ENCODE measurements at regions not wholly inside any gene's neighbourhood (a gene's known extent, or its start where the extent isn't known, plus 50 kb on each side); places are given as distances from the start of the nearest gene placed in this dataset.

- no peaks in the 10 kb centered on the region for H3K4me1 ChIP-seq (ENCODE audit: control insufficient read depth in 1 of 2, insufficient read depth in 2 of 2, low read length in 2 of 2)
- intact Hi-C loops (cut with micrococcal nuclease), result no loop called here
- H3K79me2 ChIP-seq (ENCODE audit: insufficient read depth, low read length), result no peaks in the 10 kb centered on the region
- H3K27ac ChIP-seq (ENCODE audit: low read depth in 1 of 2, low read length in 2 of 2), result no peak overlapping the region
- H3K27me3 Mint-ChIP-seq (ENCODE audit: low read depth in 3 of 3), result peaks cover 0 to 2% (median 0%) of the 10 kb centered on the region in 3 donors
- no peak for DNase-seq
- no peak overlapping the region for H3K4me3 ChIP-seq (replicated peaks in 1 of 3; ENCODE audit: low read depth in 2 of 3, low read length in 3 of 3)
- no peak overlapping the region for H3K9ac ChIP-seq (ENCODE audit: insufficient read depth, low read length, poor library complexity, severe bottlenecking)
- H3K4me3 Mint-ChIP-seq, result no peak overlapping the region
- H3K9me3 ChIP-seq (replicated peaks in 1 of 2; ENCODE audit: control insufficient read depth in 1 of 2, insufficient read depth in 1 of 2, low read length in 2 of 2), result peaks cover 3 to 12% of the 10 kb centered on the region in 2 donors
- TF ChIP-seq CTCF (IDR thresholded peaks at IDR 0.05), result no peak
- H3K9me3 Mint-ChIP-seq, result peaks cover 3 to 8% (median 6%) of the 10 kb centered on the region in 7 donors
- no peak overlapping the region for H2AFZ ChIP-seq (ENCODE audit: insufficient read depth, low read depth, low read length, poor library complexity, severe bottlenecking)
- H3K27me3 ChIP-seq (ENCODE audit: control insufficient read depth in 2 of 2, insufficient read depth in 2 of 2, low read length in 2 of 2), result no peaks in the 10 kb centered on the region
- H3K4me2 ChIP-seq (replicated peaks; ENCODE audit: extremely low read depth, low read length, poor library complexity, severe bottlenecking), result no peak overlapping the region
- H3K36me3 ChIP-seq (replicated peaks in 1 of 2; ENCODE audit: control insufficient read depth in 1 of 2, insufficient read depth in 2 of 2, low read length in 2 of 2), result no peaks in the 10 kb centered on the region
- no peaks in the 10 kb centered on the region for H3K36me3 Mint-ChIP-seq
- no peak overlapping the region for H3K27ac Mint-ChIP-seq
- H3K4me1 Mint-ChIP-seq, result no peaks in the 10 kb centered on the region
- H4K20me1 ChIP-seq (ENCODE audit: insufficient read depth, low read length), result no peaks in the 10 kb centered on the region
These were observed 972.2 kb upstream of the MBL2 start for GRCh38 chr10:53744746-53745145.

- no peaks in the 10 kb centered on the region for H3K27me3 ChIP-seq (ENCODE audit: control insufficient read depth in 2 of 2, insufficient read depth in 2 of 2, low read length in 2 of 2)
- no peak overlapping the region for H3K27ac ChIP-seq (ENCODE audit: low read depth in 1 of 2, low read length in 2 of 2)
- H3K9me3 Mint-ChIP-seq, result peaks cover 3 to 8% (median 5%) of the 10 kb centered on the region in 7 donors
- 82% methylated on average over 2 of the region's 2 CpGs for WGBS (ENCODE audit: insufficient coverage)
- H3K4me1 Mint-ChIP-seq, result no peaks in the 10 kb centered on the region
- no peak overlapping the region for H2AFZ ChIP-seq (ENCODE audit: insufficient read depth, low read depth, low read length, poor library complexity, severe bottlenecking)
- H3K79me2 ChIP-seq (ENCODE audit: insufficient read depth, low read length), result no peaks in the 10 kb centered on the region
- H3K4me2 ChIP-seq (replicated peaks; ENCODE audit: extremely low read depth, low read length, poor library complexity, severe bottlenecking), result no peak overlapping the region
- no peak for TF ChIP-seq CTCF (IDR thresholded peaks at IDR 0.05)
- H3K4me3 Mint-ChIP-seq, result no peak overlapping the region
- H3K36me3 ChIP-seq (replicated peaks in 1 of 2; ENCODE audit: control insufficient read depth in 1 of 2, insufficient read depth in 2 of 2, low read length in 2 of 2), result no peaks in the 10 kb centered on the region
- H3K27me3 Mint-ChIP-seq (ENCODE audit: low read depth in 3 of 3), result peaks cover 0 to 2% (median 0%) of the 10 kb centered on the region in 3 donors
- no peaks in the 10 kb centered on the region for H3K4me1 ChIP-seq (ENCODE audit: control insufficient read depth in 1 of 2, insufficient read depth in 2 of 2, low read length in 2 of 2)
- peaks cover 3 to 8% of the 10 kb centered on the region in 2 donors for H3K9me3 ChIP-seq (replicated peaks in 1 of 2; ENCODE audit: control insufficient read depth in 1 of 2, insufficient read depth in 1 of 2, low read length in 2 of 2)
- H3K9ac ChIP-seq (ENCODE audit: insufficient read depth, low read length, poor library complexity, severe bottlenecking), result no peak overlapping the region
- DNase-seq, result no peak
- no peaks in the 10 kb centered on the region for H4K20me1 ChIP-seq (ENCODE audit: insufficient read depth, low read length)
- intact Hi-C loops (cut with micrococcal nuclease), result no loop called here
- H3K4me3 ChIP-seq (replicated peaks in 1 of 3; ENCODE audit: low read depth in 2 of 3, low read length in 3 of 3), result no peak overlapping the region
- H3K27ac Mint-ChIP-seq, result no peak overlapping the region
- H3K36me3 Mint-ChIP-seq, result no peaks in the 10 kb centered on the region
These were observed 971.6 kb upstream of the MBL2 start for GRCh38 chr10:53744176-53744575.
